Tibial artery (tissue), 4 donors: ENCODE measurements at regions not wholly inside any gene's neighbourhood (a gene's known extent, or its start where the extent isn't known, plus 50 kb on each side); places are given as distances from the start of the nearest gene placed in this dataset.

Experiments used
- DNase-seq, 2 donors: peaks; one replicate each; pipeline ENCODE4 v3.0.0-alpha.2; 2019
- H3K27ac ChIP-seq, 2 donors: fragments of 200-600 bp; sonication (generic) in 1 of 2; 1 replicate in 1 of 2; 2 replicates in 1 of 2; pipeline ENCODE4 v1.5.1; 2018 to 2019; ENCODE audit warnings: mild to moderate bottlenecking in 1 of 2
- H3K27me3 ChIP-seq, 2 donors: fragments of 200-600 bp; sonication (generic) in 1 of 2; one replicate each; pipeline versions ENCODE4 v1.5.1 to v1.6.0; 2016 to 2019
- H3K36me3 ChIP-seq, 3 donors: fragments of 200-600 bp; sonication (generic) in 2 of 3; one replicate each; pipeline ENCODE4 v1.5.1; 2016 to 2019; ENCODE audit warnings: mild to moderate bottlenecking in 2 of 3
- H3K4me1 ChIP-seq, 4 donors: fragments of 200-600 bp; sonication (generic) in 2 of 4; 1 replicate in 3 of 4; 2 replicates in 1 of 4; pipeline ENCODE4 v1.5.1; 2016 to 2019
- H3K4me3 ChIP-seq, 2 donors: fragments of 200-600 bp; sonication (generic) in 1 of 2; 1 replicate in 1 of 2; 2 replicates in 1 of 2; pipeline ENCODE4 v1.5.1; 2018 to 2019; ENCODE audit warnings: mild to moderate bottlenecking in 2 of 2
- H3K9me3 ChIP-seq, 3 donors: fragments of 200-600 bp; sonication (generic) in 1 of 3; one replicate each; pipeline ENCODE4 v1.5.1; 2016 to 2019
- intact Hi-C: fragments of 100-400 bp; cut with DNase I; formaldehyde crosslinking; loops from one replicate; pipeline ENCODE4 v1.15.0; 2023; ENCODE audit warnings: low total_unique reads
- TF ChIP-seq, protein P1 (sequence below), 2 experiments: fragments of 200-600 bp in 1 of 2; fragments of 450-650 bp in 1 of 2; IDR thresholded peaks; one replicate each; pipeline ENCODE4 v1.5.1; 2017 to 2019; ENCODE audit warnings: antibody characterized with exemption in 2 of 2, mild to moderate bottlenecking in 1 of 2, moderate library complexity in 1 of 2

DNA sequence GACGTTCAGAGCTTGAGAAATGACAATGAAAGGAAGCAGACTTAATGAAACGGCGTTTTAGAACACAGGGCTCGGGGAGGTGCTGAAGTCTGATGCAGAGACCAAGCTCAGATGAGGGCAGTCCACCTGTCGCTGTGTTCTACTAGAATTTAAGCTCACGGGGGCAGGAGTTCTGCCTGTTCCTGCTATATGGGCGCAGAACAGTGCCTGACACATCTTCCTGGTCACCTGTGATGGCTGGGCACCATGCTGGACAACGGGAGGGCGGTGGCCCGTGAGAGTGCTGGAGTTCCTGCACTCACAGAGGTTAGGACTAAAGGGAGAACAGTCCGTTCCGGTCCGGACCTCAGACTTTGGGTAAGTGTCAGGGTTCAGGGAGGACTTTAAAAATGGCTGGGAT, 130.6 kb downstream of the ERMARD start:
- no peak for DNase-seq
- H3K27me3 ChIP-seq, result peaks cover 0 to 21% of the 10 kb centered on the region in 2 donors
- no peaks in the 10 kb centered on the region for H3K4me1 ChIP-seq
- H3K27ac ChIP-seq, result no peak overlapping the region
- no peak overlapping the region for H3K4me3 ChIP-seq
- no peaks in the 10 kb centered on the region for H3K36me3 ChIP-seq
- TF ChIP-seq, protein P1, sequence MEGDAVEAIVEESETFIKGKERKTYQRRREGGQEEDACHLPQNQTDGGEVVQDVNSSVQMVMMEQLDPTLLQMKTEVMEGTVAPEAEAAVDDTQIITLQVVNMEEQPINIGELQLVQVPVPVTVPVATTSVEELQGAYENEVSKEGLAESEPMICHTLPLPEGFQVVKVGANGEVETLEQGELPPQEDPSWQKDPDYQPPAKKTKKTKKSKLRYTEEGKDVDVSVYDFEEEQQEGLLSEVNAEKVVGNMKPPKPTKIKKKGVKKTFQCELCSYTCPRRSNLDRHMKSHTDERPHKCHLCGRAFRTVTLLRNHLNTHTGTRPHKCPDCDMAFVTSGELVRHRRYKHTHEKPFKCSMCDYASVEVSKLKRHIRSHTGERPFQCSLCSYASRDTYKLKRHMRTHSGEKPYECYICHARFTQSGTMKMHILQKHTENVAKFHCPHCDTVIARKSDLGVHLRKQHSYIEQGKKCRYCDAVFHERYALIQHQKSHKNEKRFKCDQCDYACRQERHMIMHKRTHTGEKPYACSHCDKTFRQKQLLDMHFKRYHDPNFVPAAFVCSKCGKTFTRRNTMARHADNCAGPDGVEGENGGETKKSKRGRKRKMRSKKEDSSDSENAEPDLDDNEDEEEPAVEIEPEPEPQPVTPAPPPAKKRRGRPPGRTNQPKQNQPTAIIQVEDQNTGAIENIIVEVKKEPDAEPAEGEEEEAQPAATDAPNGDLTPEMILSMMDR (IDR thresholded peaks at IDR 0.05), result no peak
- peaks cover 0 to 5% (median 0%) of the 10 kb centered on the region in 3 donors for H3K9me3 ChIP-seq
- intact Hi-C loops, result no loop called here

DNA sequence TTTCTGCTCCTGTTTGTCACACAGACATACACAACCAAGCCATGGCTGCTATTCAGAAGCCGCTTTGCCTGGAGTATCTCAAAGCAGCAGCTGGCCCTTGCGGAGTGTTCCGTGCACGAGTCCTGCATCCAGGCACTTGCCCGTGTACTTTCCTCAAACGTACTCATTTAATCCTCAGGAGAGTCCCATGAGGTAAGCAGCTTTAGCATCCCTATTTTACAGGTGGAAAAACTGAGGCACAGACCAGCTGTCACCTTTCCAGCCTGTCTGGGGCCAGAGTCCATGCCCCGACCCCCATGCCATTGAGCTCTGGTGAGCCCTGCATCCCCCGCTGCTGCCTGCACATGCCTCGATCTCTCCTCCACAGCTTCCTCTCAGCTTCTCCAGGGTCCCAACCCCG, 130.0 kb downstream of the ERMARD start:
- Histone ChIP-seq H3K4me3 (no peak overlapping the region), H3K36me3 (no peaks in the 10 kb centered on the region), H3K4me1 (no peaks in the 10 kb centered on the region), H3K9me3 (peaks cover 0 to 5% (median 0%) of the 10 kb centered on the region in 3 donors), H3K27me3 (peaks cover 0 to 21% of the 10 kb centered on the region in 2 donors), H3K27ac (no peak overlapping the region)
- DNase-seq, result no peak
- intact Hi-C loops, result no loop called here
- TF ChIP-seq, protein P1 (IDR thresholded peaks at IDR 0.05), result no peak

DNA sequence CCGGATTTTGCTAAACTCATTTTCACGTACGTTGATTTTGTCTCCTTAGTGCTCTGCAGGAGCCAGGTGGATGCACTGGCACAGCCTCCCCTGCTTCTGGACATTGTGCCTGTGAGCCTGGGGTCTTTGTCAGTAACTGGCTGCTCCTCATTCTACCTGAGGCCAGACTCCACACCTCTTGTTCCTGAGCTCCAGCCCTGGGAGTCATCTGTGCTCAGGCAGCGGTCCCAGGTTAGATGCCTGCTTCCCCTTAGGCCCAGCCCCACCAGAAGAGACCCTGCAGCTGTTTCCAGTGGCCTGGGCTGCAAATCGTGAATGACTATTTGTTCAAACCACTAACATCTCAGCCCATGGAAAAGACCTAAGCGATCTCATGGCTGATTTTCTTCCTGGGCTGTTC, 129.1 kb downstream of the ERMARD start:
- H3K27me3 ChIP-seq, result peaks cover 0 to 21% of the 10 kb centered on the region in 2 donors
- H3K9me3 ChIP-seq, result peaks cover 0 to 5% (median 0%) of the 10 kb centered on the region in 3 donors
- no peaks in the 10 kb centered on the region for H3K36me3 ChIP-seq
- intact Hi-C loops, result no loop called here
- no peak overlapping the region for H3K4me3 ChIP-seq
- no peaks in the 10 kb centered on the region for H3K4me1 ChIP-seq
- TF ChIP-seq, protein P1 (IDR thresholded peaks at IDR 0.05), result no peak
- no peak overlapping the region for H3K27ac ChIP-seq
- DNase-seq, result no peak

DNA sequence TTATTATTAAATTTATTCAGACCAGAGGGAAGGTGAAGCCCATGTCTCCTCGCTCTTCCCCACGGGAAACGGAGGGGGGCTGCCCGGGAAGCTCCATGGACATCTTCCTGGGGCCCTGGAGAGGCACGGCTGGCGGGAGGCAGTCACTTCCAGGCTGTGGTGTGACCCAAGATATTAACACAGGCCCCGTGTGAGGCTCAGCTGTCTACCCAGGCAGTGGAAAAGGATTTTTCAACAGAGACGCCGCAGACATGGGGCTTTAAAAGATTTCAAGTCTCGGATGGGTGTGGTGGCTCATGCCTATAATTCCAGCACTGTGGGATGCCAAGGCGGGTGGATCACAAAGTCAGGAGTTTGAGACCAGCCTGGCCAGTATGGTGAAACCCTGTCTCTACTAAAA, 117.9 kb downstream of the ERMARD start:
- Histone ChIP-seq H3K4me3 (no peak overlapping the region), H3K36me3 (no peaks in the 10 kb centered on the region), H3K27ac (no peak overlapping the region), H3K27me3 (peaks cover 0 to 2% of the 10 kb centered on the region in 2 donors), H3K9me3 (no peaks in the 10 kb centered on the region), H3K4me1 (no peaks in the 10 kb centered on the region)
- TF ChIP-seq, protein P1 (IDR thresholded peaks at IDR 0.05), result no peak
- DNase-seq, result no peak
- intact Hi-C loops, result no loop called here

DNA sequence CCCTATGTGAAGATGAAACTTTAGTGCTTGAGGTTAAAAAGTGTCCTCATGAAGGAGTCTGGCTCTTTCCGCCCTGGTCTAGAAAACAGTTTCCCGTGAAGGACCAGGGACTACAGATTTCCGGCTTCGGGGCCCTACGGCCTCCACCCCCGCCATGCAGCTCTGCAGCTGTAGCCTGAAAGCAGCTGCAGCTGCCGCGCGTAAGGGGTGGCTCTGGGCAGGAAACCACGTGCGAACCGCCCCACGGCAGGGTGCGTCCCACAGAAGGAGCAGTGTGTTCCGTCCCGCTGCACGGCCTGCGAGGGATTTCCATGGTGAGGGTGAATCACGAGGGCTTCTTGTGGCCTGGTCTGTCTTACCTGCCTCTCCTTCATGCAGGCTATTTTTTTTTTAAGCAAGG, 117.0 kb downstream of the ERMARD start:
- intact Hi-C loops, result no loop called here

More for the DNA sequence above, 117.0 kb downstream of the ERMARD start:
- Histone ChIP-seq H3K4me3 (no peak overlapping the region), H3K4me1 (no peaks in the 10 kb centered on the region), H3K9me3 (no peaks in the 10 kb centered on the region), H3K27ac (no peak overlapping the region), H3K27me3 (peaks cover 0 to 2% of the 10 kb centered on the region in 2 donors), H3K36me3 (no peaks in the 10 kb centered on the region)
- DNase-seq, result no peak
- TF ChIP-seq, protein P1 (IDR thresholded peaks at IDR 0.05), result no peak
